GM12891 (cell line): ENCODE measurements at regions not wholly inside any gene's neighbourhood (a gene's known extent, or its start where the extent isn't known, plus 50 kb on each side); places are given as distances from the start of the nearest gene placed in this dataset.

ENCODE experiments used
- POLR2A ChIP-seq: IDR thresholded peaks from 2 replicates; pipeline ENCODE4 v1.6.1; 2011; ENCODE audit warnings: low read depth, low read length, control low read depth
- POLR2AphosphoS5 ChIP-seq: IDR thresholded peaks from 2 replicates; pipeline ENCODE4 v1.6.1; 2011; ENCODE audit warnings: low read depth, low read length, control low read depth
- SPI1 ChIP-seq: IDR thresholded peaks from 2 replicates; pipeline ENCODE4 v1.6.1; 2011; ENCODE audit warnings: low read depth, low read length, control low read depth

DNA sequence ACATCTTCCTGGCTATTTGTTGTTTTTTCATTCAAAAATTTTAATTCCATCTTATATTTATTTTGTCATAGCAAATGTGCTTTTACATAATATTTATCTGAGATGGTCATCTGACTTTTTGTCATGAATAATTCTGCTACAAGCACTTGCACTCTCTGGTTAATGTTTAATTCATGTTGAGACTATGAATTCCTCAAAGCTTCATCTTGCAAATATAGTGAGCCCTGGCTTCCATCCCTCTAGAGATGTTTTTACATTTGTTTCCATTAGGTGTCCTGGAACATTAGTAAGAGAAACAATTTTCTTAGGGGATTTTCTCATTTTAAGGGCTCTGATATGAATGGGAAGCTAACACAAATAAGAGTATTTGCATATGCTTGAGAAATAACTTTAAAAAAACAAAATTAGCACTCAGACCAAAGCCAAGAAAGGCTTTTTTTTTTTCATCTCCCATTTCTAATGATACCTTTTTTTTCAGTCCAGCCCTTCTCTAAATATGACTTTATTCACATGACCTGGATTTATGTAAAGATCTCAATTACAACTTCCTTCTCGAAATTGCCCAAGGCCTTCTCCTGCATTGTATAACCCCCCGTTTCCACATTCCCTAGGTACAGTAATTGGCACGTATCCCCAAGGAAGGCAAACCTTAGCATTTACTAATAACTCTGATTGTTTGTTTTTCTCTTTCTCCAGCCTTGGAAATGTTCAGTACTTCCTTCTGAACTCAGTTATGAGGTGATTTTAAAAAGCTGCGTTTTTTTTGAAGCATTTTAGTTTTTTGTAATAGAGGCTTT lies 797.0 kb upstream of the GJE1 start:
- TF ChIP-seq POLR2AphosphoS5, result no peak
- TF ChIP-seq POLR2A, result no peak
- no peak for TF ChIP-seq SPI1
